Hippocampal formation (tissue), 2 donors: ENCODE measurements at regions not wholly inside any gene's neighbourhood (a gene's known extent, or its start where the extent isn't known, plus 50 kb on each side); places are given as distances from the start of the nearest gene placed in this dataset.

ENCODE experiments used
- DNase-seq, 2 donors: peaks; one replicate each; lab custom pipeline; 2025; lab: John Stamatoyannopoulos, UW

GRCh38 chr16:73572135-73572828, 524.4 kb upstream of the ZFHX3 start:
- peak in 1 of 2 donors; percentile 5 for DNase-seq

GRCh38 chr16:73569266-73569980, 521.5 kb upstream of the ZFHX3 start:
- DNase-seq = no peak

GRCh38 chr16:73568769-73569168, 520.8 kb upstream of the ZFHX3 start:
- no peak for DNase-seq

GRCh38 chr16:73565925-73566324, 518.0 kb upstream of the ZFHX3 start:
- DNase-seq = no peak

- DNase-seq = peak in 1 of 2 donors; percentile 8
Observed at GRCh38 chr16:73565263-73565662, 517.3 kb upstream of the ZFHX3 start.

- DNase-seq = no peak
Observed at GRCh38 chr16:73563709-73564108, 515.8 kb upstream of the ZFHX3 start.

- no peak for DNase-seq
Observed at GRCh38 chr16:73560497-73560896, 512.6 kb upstream of the ZFHX3 start.

GRCh38 chr16:73558219-73558618, 510.3 kb upstream of the ZFHX3 start:
- DNase-seq = no peak

GRCh38 chr16:73553941-73554660, 506.2 kb upstream of the ZFHX3 start:
- DNase-seq = no peak

GRCh38 chr16:73549984-73550631, 502.2 kb upstream of the ZFHX3 start:
- no peak for DNase-seq

- no peak for DNase-seq
Observed at GRCh38 chr16:73547552-73548403, 499.9 kb upstream of the ZFHX3 start.

GRCh38 chr16:73546341-73546845, 498.5 kb upstream of the ZFHX3 start:
- no peak for DNase-seq

- DNase-seq = no peak
Observed at GRCh38 chr16:73545755-73546154, 497.8 kb upstream of the ZFHX3 start.

GRCh38 chr16:73545290-73545689, 497.4 kb upstream of the ZFHX3 start:
- no peak for DNase-seq

- no peak for DNase-seq
Observed at GRCh38 chr16:73544826-73545225, 496.9 kb upstream of the ZFHX3 start.

GRCh38 chr16:73543970-73544599, 496.2 kb upstream of the ZFHX3 start:
- DNase-seq = no peak

- DNase-seq = no peak
Observed at GRCh38 chr16:73543331-73543969, 495.5 kb upstream of the ZFHX3 start.

- no peak for DNase-seq
Observed at GRCh38 chr16:73542885-73543284, 495.0 kb upstream of the ZFHX3 start.

- no peak for DNase-seq
Observed at GRCh38 chr16:73537921-73538320, 490.0 kb upstream of the ZFHX3 start.

GRCh38 chr16:73536931-73537330, 489.0 kb upstream of the ZFHX3 start:
- DNase-seq = no peak
